IMR-90 (cell line): ENCODE measurements at regions not wholly inside any gene's neighbourhood (a gene's known extent, or its start where the extent isn't known, plus 50 kb on each side); places are given as distances from the start of the nearest gene placed in this dataset.

ENCODE experiments used
- ATAC-seq: fragments of 200-7000 bp; cut with Tn5 transposase; 2 replicates; pipeline ENCODE4 v1.9.1; 2020; ENCODE audit warnings: low read depth, mild to moderate bottlenecking, moderate library complexity
- BruUV-seq: library from RNA; stranded (reverse); fragments of 400-500 nt; replicated peaks from 2 replicates; lab custom pipeline; 2021; lab: Mats Ljungman, UMichigan
- CTCF ChIA-PET: fragments of 300-600 bp; formaldehyde crosslinking; extraction: SDS; loops from one replicate; lab custom pipeline; 2021; ENCODE audit warnings: antibody characterized with exemption; lab: Yijun Ruan, JAX
- POLR2A ChIA-PET: fragments of 300-600 bp; sonication (Branson Sonifier 250); formaldehyde crosslinking; loops from one replicate; lab custom pipeline; 2022; ENCODE audit warnings: antibody characterized with exemption; ENCODE audit not compliant: unreplicated experiment; lab: Charles Lee
- DNase-seq: peaks from one replicate; pipeline ENCODE4 v3.0.0; 2013
- H2AFZ ChIP-seq: replicated peaks from 2 replicates; pipeline ENCODE3; 2013; ENCODE audit warnings: low read length, mild to moderate bottlenecking; ENCODE audit not compliant: poor library complexity
- H2AK5ac ChIP-seq: 2 replicates; pipeline ENCODE4 v1.6.1; 2013; ENCODE audit warnings: low read depth, low read length, inconsistent platforms
- H2AK9ac ChIP-seq: replicated peaks from 2 replicates; pipeline ENCODE3; 2013; ENCODE audit warnings: mild to moderate bottlenecking, low read depth, low read length, moderate library complexity; ENCODE audit not compliant: poor library complexity
- H2BK120ac ChIP-seq: 2 replicates; pipeline ENCODE4 v1.6.1; 2013; ENCODE audit warnings: low read depth, low read length, inconsistent platforms
- H2BK15ac ChIP-seq: 3 replicates; pipeline ENCODE4 v1.6.1; 2013; ENCODE audit warnings: low read depth, low read length, inconsistent platforms
- H2BK20ac ChIP-seq: 2 replicates; pipeline ENCODE4 v1.6.1; 2013; ENCODE audit warnings: low read depth, mild to moderate bottlenecking, inconsistent platforms, low read length, moderate library complexity
- H2BK5ac ChIP-seq: 2 replicates; pipeline ENCODE4 v1.6.1; 2013; ENCODE audit warnings: mild to moderate bottlenecking, low read depth, low read length, inconsistent platforms; ENCODE audit not compliant: poor library complexity, severe bottlenecking
- H3K14ac ChIP-seq: replicated peaks from 2 replicates; pipeline ENCODE4 v1.6.1; 2013; ENCODE audit warnings: low read depth, low read length, inconsistent platforms
- H3K18ac ChIP-seq: 2 replicates; pipeline ENCODE4 v1.6.1; 2013; ENCODE audit warnings: low read depth, low read length, control low read depth
- H3K23ac ChIP-seq: 2 replicates; pipeline ENCODE4 v1.6.1; 2013; ENCODE audit warnings: low read depth, low read length, inconsistent platforms
- H3K27ac ChIP-seq: 2 replicates; pipeline ENCODE4 v1.5.1; 2013; ENCODE audit warnings: mild to moderate bottlenecking, control low read depth, low read length; ENCODE audit not compliant: insufficient read depth
- H3K27me3 ChIP-seq: 2 replicates; pipeline ENCODE4 v1.6.1; 2013; ENCODE audit warnings: low read length; ENCODE audit not compliant: control insufficient read depth, insufficient read depth
- H3K36me3 ChIP-seq: 2 replicates; pipeline ENCODE4 v1.6.1; 2013; ENCODE audit warnings: low read length, mixed read lengths; ENCODE audit not compliant: control insufficient read depth, insufficient read depth
- H3K4ac ChIP-seq: 2 replicates; pipeline ENCODE4 v1.6.1; 2013; ENCODE audit warnings: low read depth, low read length, inconsistent platforms
- H3K4me1 ChIP-seq: 2 replicates; pipeline ENCODE4 v1.6.1; 2013; ENCODE audit warnings: low read length, mixed read lengths; ENCODE audit not compliant: control insufficient read depth, insufficient read depth
- H3K4me2 ChIP-seq: 2 replicates; pipeline ENCODE4 v1.6.1; 2013; ENCODE audit warnings: low read depth, mild to moderate bottlenecking, control low read depth, low read length, moderate library complexity
- H3K4me3 ChIP-seq: 2 replicates; pipeline ENCODE4 v1.5.1; 2013; ENCODE audit warnings: low read depth, mild to moderate bottlenecking, control low read depth, low read length, moderate library complexity; ENCODE audit not compliant: insufficient read depth
- H3K56ac ChIP-seq: 2 replicates; pipeline ENCODE4 v1.6.1; 2013; ENCODE audit warnings: low read length, inconsistent platforms; ENCODE audit not compliant: insufficient read depth; ENCODE audit errors: extremely low read depth
- H3K79me1 ChIP-seq, 2 experiments: 2 replicates each; pipeline ENCODE4 v1.6.1; 2013; ENCODE audit warnings: low read length in 2 of 2, inconsistent platforms in 1 of 2, low read depth in 1 of 2
- H3K9ac ChIP-seq: 2 replicates; pipeline ENCODE4 v1.6.1; 2013; ENCODE audit warnings: low read depth, low read length, control low read depth
- H3K9me1 ChIP-seq: 2 replicates; pipeline ENCODE4 v1.6.1; 2013; ENCODE audit warnings: low read length, inconsistent platforms; ENCODE audit not compliant: insufficient read depth
- H3K9me3 ChIP-seq: 2 replicates; pipeline ENCODE4 v1.6.1; 2013; ENCODE audit warnings: low read length; ENCODE audit not compliant: control insufficient read depth, insufficient read depth
- H4K20me1 ChIP-seq: 2 replicates; pipeline ENCODE4 v1.6.1; 2013; ENCODE audit warnings: low read length, inconsistent platforms; ENCODE audit not compliant: insufficient read depth
- H4K5ac ChIP-seq: 2 replicates; pipeline ENCODE4 v1.6.1; 2013; ENCODE audit warnings: mild to moderate bottlenecking, low read depth, low read length, control low read depth
- H4K8ac ChIP-seq, 2 experiments: 2 replicates each; pipeline ENCODE4 v1.6.1; 2013; ENCODE audit warnings: low read depth in 2 of 2, low read length in 2 of 2, control low read depth in 1 of 2, inconsistent platforms in 1 of 2
- H4K91ac ChIP-seq: 2 replicates; pipeline ENCODE4 v1.6.1; 2013; ENCODE audit warnings: low read depth, low read length, inconsistent platforms; ENCODE audit not compliant: insufficient read depth
- MXI1 ChIP-seq: IDR thresholded peaks from 2 replicates; pipeline ENCODE4 v1.6.1; 2012; ENCODE audit warnings: low read depth, mild to moderate bottlenecking, low read length, moderate library complexity, borderline replicate concordance
- SMC3 ChIP-seq: fragments of 150-350 bp; IDR thresholded peaks from 2 replicates; pipeline ENCODE4 v1.6.1; 2016; ENCODE audit warnings: low read depth, mild to moderate bottlenecking, antibody characterized with exemption, low read length, moderate library complexity
- WGBS, 2 experiments: methylation state at CpG; one replicate each; pipeline versions ENCODE4 v1.1.5 to v1.1.7; 2013; ENCODE audit warnings: missing lambda C conversion rate in 2 of 2; ENCODE audit not compliant: insufficient read length in 1 of 2; ENCODE audit errors: extremely low coverage in 2 of 2; 5-methylcytosine and 5-hydroxymethylcytosine counted together
- dilution Hi-C: fragments of 300-500 bp; cut with HindIII; formaldehyde crosslinking; loops from one replicate; pipeline ENCODE4 v1.14.3; 2018; ENCODE audit warnings: low sequenced_read_pairs; ENCODE audit not compliant: unreplicated experiment
- in situ Hi-C: fragments of 300-500 bp; cut with MboI; formaldehyde crosslinking; loops from 3 replicates; pipeline ENCODE4 v1.14.3; 2019; ENCODE audit warnings: low sequenced_read_pairs, inconsistent platforms, mixed read lengths
- intact Hi-C: fragments of 100-400 bp; cut with micrococcal nuclease; formaldehyde crosslinking; loops from 2 replicates; pipeline ENCODE4 v1.10.0; 2022

DNA sequence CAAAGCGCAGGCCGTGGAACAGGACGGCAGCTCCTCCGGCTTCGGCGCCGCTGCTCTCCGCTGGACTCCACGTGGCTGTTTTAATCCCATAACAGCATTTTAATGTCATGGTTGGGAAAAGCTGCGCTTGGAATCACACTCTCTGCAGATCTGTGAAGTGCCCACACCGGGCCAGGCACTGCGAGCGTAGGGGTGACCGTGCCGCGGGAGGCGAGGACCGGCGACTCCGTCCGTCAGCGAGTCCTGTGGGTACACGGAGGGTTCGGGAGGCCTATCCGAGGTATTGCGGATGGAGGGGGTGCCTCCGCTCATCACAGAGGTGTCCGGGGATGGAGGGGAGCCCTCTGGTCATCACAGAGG lies 198.0 kb upstream of the SALL3 start:
- no peak overlapping the region for H4K91ac ChIP-seq
- no peak for DNase-seq
- H4K5ac ChIP-seq, result no peak overlapping the region
- H3K18ac ChIP-seq, result no peak overlapping the region
- no peak overlapping the region for H3K23ac ChIP-seq
- no peak overlapping the region for H2BK15ac ChIP-seq
- no peak overlapping the region for H2AK9ac ChIP-seq
- no peak overlapping the region for H4K8ac ChIP-seq
- WGBS, 2 experiments, result 85% methylated on average over 18 of the region's 28 CpGs; no CpG with 5 or more reads in 1 of the 2 experiments
- TF ChIP-seq SMC3 (no peak), MXI1 (no peak)
- intact Hi-C loops (no loop called here), in situ Hi-C loops (no loop called here), dilution Hi-C loops (no loop called here)
- POLR2A ChIA-PET, result no interaction called here
- H2AK5ac ChIP-seq, result no peak overlapping the region
- H3K9me1 ChIP-seq, result no peaks in the 10 kb centered on the region
- no peak for ATAC-seq
- H3K4ac ChIP-seq, result no peak overlapping the region
- H3K4me1 ChIP-seq, result no peaks in the 10 kb centered on the region
- no peak overlapping the region for H2BK5ac ChIP-seq
- no peaks in the 10 kb centered on the region for H3K36me3 ChIP-seq
- no peak overlapping the region for H3K56ac ChIP-seq
- peaks cover 39% of the 10 kb centered on the region for H3K9me3 ChIP-seq
- H3K4me2 ChIP-seq, result no peak overlapping the region
- CTCF ChIA-PET, result no interaction called here
- no peak overlapping the region for H2BK120ac ChIP-seq
- no peak overlapping the region for H2BK20ac ChIP-seq
- H2AFZ ChIP-seq, result no peak overlapping the region
- H3K14ac ChIP-seq, result no peak overlapping the region
- no TSS peak for BruUV-seq
- H4K20me1 ChIP-seq, result no peaks in the 10 kb centered on the region
- H3K27ac ChIP-seq, result no peak overlapping the region
- H3K79me1 ChIP-seq, result no peaks in the 10 kb centered on the region
- no peak overlapping the region for H3K9ac ChIP-seq
- no peaks in the 10 kb centered on the region for H3K27me3 ChIP-seq
- no peak overlapping the region for H3K4me3 ChIP-seq
